Esophagus muscularis mucosa (tissue), 3 donors: ENCODE measurements at regions not wholly inside any gene's neighbourhood (a gene's known extent, or its start where the extent isn't known, plus 50 kb on each side); places are given as distances from the start of the nearest gene placed in this dataset.

Experiments used
- EP300 ChIP-seq: sonication (generic); formaldehyde crosslinking; IDR thresholded peaks from one replicate; pipeline ENCODE4 v1.6.1; 2017; ENCODE audit warnings: antibody characterized with exemption
- POLR2A ChIP-seq: fragments of 450-650 bp; IDR thresholded peaks from one replicate; pipeline ENCODE4 v1.6.1; 2017; ENCODE audit warnings: antibody characterized with exemption, moderate library complexity, mild to moderate bottlenecking, low read depth
- POLR2AphosphoS5 ChIP-seq, 2 donors: sonication (generic); formaldehyde crosslinking; IDR thresholded peaks; one replicate each; pipeline ENCODE4 v1.6.1; 2017; ENCODE audit warnings: antibody characterized with exemption in 2 of 2

- TF ChIP-seq POLR2AphosphoS5 (IDR thresholded peaks at IDR 0.05) = no peak
- no peak for TF ChIP-seq EP300
- TF ChIP-seq POLR2A = no peak
Observed at GRCh38 chr4:58205446-58206235, 1095.5 kb upstream of the IGFBP7 start.
